OCI-LY7 (cell line): ENCODE measurements at regions not wholly inside any gene's neighbourhood (a gene's known extent, or its start where the extent isn't known, plus 50 kb on each side); places are given as distances from the start of the nearest gene placed in this dataset.

ENCODE experiments used
- BruUV-seq: library from RNA; stranded (reverse); fragments of 400-500 nt; replicated peaks from 2 replicates; lab custom pipeline; 2021; lab: Mats Ljungman, UMichigan
- CTCF ChIA-PET: fragments of 300-600 bp; sonication (Branson Sonifier 250); formaldehyde crosslinking; loops from one replicate; lab custom pipeline; 2022; ENCODE audit warnings: antibody characterized with exemption; ENCODE audit not compliant: unreplicated experiment; lab: Charles Lee
- POLR2A ChIA-PET: fragments of 300-600 bp; sonication (Branson Sonifier 250); formaldehyde crosslinking; loops from one replicate; lab custom pipeline; 2022; ENCODE audit warnings: antibody characterized with exemption; lab: Charles Lee
- DNase-seq: peaks from one replicate; pipeline ENCODE4 v3.0.0-alpha.2; 2015; ENCODE audit warnings: low spot score
- H2AFZ ChIP-seq: fragments of 200-600 bp; sonication (generic), shearing (Covaris generic); 2 replicates; pipeline ENCODE4 v1.6.1; 2014; ENCODE audit warnings: mild to moderate bottlenecking, antibody characterized with exemption, low read length, moderate library complexity
- H3K27ac ChIP-seq: fragments of 200-600 bp; sonication (generic); 2 replicates; pipeline ENCODE4 v1.5.1; 2014; ENCODE audit warnings: mixed run types, low read depth, mild to moderate bottlenecking, moderate library complexity, low read length, inconsistent platforms; ENCODE audit not compliant: poor library complexity, severe bottlenecking
- H3K36me3 ChIP-seq: fragments of 200-600 bp; sonication (generic); 2 replicates; pipeline ENCODE4 v1.6.1; 2014; ENCODE audit warnings: mild to moderate bottlenecking, antibody characterized with exemption, low read length, moderate library complexity, mixed read lengths; ENCODE audit not compliant: insufficient read depth
- H3K4me1 ChIP-seq: fragments of 200-600 bp; sonication (generic); 2 replicates; pipeline ENCODE4 v1.5.1; 2014; ENCODE audit warnings: mild to moderate bottlenecking, low read length; ENCODE audit not compliant: insufficient read depth, poor library complexity, severe bottlenecking
- H3K4me2 ChIP-seq: fragments of 200-600 bp; sonication (generic); 2 replicates; pipeline ENCODE4 v1.6.1; 2014; ENCODE audit warnings: mild to moderate bottlenecking, low read length
- H3K4me3 ChIP-seq: fragments of 200-600 bp; sonication (generic); 2 replicates; pipeline ENCODE4 v1.5.1; 2014; ENCODE audit warnings: mild to moderate bottlenecking, low read depth, low read length; ENCODE audit not compliant: poor library complexity, severe bottlenecking
- H3K79me2 ChIP-seq: fragments of 200-600 bp; sonication (generic); 2 replicates; pipeline ENCODE4 v1.6.1; 2016; ENCODE audit warnings: low read depth, mild to moderate bottlenecking, low read length, moderate library complexity, mixed read lengths; ENCODE audit not compliant: insufficient read depth
- H3K9me2 ChIP-seq: fragments of 200-600 bp; sonication (generic); 2 replicates; pipeline ENCODE4 v1.6.1; 2016; ENCODE audit warnings: mild to moderate bottlenecking, low read length, mixed read lengths; ENCODE audit not compliant: insufficient read depth
- H3K9me3 ChIP-seq: fragments of 200-600 bp; sonication (generic); 2 replicates; pipeline ENCODE4 v1.6.1; 2014; ENCODE audit warnings: mild to moderate bottlenecking, mixed run types, low read length, mixed read lengths
- H4K20me1 ChIP-seq: fragments of 200-600 bp; sonication (generic); 2 replicates; pipeline ENCODE4 v1.6.1; 2014; ENCODE audit warnings: mild to moderate bottlenecking, antibody characterized with exemption, low read length, moderate library complexity, mixed read lengths; ENCODE audit not compliant: insufficient read depth
- EZH2phosphoT487 ChIP-seq: fragments of 200-600 bp; sonication (generic); IDR thresholded peaks from 2 replicates; pipeline ENCODE4 v1.6.1; 2018; ENCODE audit warnings: low read depth, borderline replicate concordance, mild to moderate bottlenecking, mixed run types, antibody characterized with exemption, low read length, moderate library complexity, mixed read lengths
- intact Hi-C: fragments of 100-400 bp; cut with micrococcal nuclease; formaldehyde crosslinking; loops from one replicate; pipeline ENCODE4 v1.10.0; 2022; ENCODE audit not compliant: unreplicated experiment
- TF ChIP-seq, protein P1 (sequence below): fragments of 200-600 bp; sonication (generic); conservative IDR thresholded peaks from 2 replicates; pipeline ENCODE4 v1.5.1; 2014; ENCODE audit warnings: mild to moderate bottlenecking, antibody characterized with exemption, low read length, moderate library complexity, mixed read lengths

GRCh38 chr3:13693441-13693840 lies 144.5 kb downstream of the FBLN2 start:
- POLR2A ChIA-PET: no interaction called here
- BruUV-seq: no TSS peak
- Histone ChIP-seq H3K4me1 (no peaks in the 10 kb centered on the region), H3K9me2 (no peaks in the 10 kb centered on the region), H3K4me2 (no peak overlapping the region), H2AFZ (no peak overlapping the region), H3K4me3 (no peak overlapping the region), H3K36me3 (no peaks in the 10 kb centered on the region), H3K79me2 (no peaks in the 10 kb centered on the region), H3K9me3 (no peaks in the 10 kb centered on the region), H4K20me1 (no peaks in the 10 kb centered on the region), H3K27ac (no peak overlapping the region)
- CTCF ChIA-PET: no interaction called here
- no peak for TF ChIP-seq EZH2phosphoT487
- TF ChIP-seq, protein P1, sequence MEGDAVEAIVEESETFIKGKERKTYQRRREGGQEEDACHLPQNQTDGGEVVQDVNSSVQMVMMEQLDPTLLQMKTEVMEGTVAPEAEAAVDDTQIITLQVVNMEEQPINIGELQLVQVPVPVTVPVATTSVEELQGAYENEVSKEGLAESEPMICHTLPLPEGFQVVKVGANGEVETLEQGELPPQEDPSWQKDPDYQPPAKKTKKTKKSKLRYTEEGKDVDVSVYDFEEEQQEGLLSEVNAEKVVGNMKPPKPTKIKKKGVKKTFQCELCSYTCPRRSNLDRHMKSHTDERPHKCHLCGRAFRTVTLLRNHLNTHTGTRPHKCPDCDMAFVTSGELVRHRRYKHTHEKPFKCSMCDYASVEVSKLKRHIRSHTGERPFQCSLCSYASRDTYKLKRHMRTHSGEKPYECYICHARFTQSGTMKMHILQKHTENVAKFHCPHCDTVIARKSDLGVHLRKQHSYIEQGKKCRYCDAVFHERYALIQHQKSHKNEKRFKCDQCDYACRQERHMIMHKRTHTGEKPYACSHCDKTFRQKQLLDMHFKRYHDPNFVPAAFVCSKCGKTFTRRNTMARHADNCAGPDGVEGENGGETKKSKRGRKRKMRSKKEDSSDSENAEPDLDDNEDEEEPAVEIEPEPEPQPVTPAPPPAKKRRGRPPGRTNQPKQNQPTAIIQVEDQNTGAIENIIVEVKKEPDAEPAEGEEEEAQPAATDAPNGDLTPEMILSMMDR: no peak
- DNase-seq: no peak
- intact Hi-C loops: no loop called here

- Histone ChIP-seq H3K4me2 (no peak overlapping the region), H3K36me3 (no peaks in the 10 kb centered on the region), H3K4me3 (no peak overlapping the region), H3K27ac (no peak overlapping the region), H4K20me1 (no peaks in the 10 kb centered on the region), H3K9me2 (no peaks in the 10 kb centered on the region), H3K79me2 (no peaks in the 10 kb centered on the region), H3K9me3 (no peaks in the 10 kb centered on the region), H2AFZ (no peak overlapping the region), H3K4me1 (no peaks in the 10 kb centered on the region)
- intact Hi-C loops: no loop called here
- DNase-seq: no peak
- TF ChIP-seq EZH2phosphoT487: no peak
- TF ChIP-seq, protein P1: no peak
- BruUV-seq: no TSS peak
- ChIA-PET POLR2A (interaction anchor here (1.0 kb wide), 1 partner anchor 534 kb away, joined by 3 read pairs; no protein-coding TSS in a partner anchor), CTCF (no interaction called here)
Observed at GRCh38 chr3:13690636-13691035, 141.7 kb downstream of the FBLN2 start.

DNA sequence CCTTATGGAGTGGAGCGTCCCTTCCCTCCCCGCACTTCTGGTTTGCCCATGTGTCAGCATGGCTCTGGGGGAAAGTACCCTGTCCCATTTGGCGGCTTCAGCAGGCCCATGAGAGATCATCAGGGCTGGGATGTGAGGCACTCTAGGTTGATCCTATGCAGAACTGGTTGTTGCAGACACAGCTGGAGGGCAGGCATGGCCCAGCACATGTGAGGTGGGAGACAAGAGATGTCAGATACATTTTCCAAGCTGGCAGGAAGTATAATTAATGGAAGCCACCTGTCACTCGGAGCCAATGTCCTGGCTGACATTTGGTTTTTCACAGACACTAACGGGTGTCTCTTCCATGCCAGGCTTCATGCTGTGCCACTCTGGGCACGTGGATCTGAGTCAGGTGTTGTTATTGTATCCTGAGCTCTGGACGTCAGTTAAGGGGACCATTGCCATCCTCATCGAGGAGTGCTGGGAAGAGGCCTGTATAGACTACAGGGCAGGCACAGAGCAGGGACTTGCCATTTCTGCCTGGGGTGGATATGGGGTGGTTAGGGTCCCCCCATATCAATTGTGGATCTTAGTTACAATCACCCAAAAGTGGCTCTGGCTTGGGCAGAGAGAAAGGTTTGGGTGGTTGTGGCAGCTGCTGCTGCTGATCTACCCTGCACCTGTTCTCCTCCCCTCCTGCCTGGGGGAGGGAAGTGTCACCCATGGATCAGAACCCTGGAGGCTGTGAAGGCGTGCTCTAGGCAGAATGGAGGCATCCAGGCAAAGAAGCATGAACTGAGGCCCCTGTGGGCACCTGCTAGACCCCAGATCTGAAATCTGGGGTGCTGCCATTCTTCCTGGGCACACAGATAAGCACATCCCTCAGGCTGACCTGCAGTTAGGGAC lies 140.7 kb downstream of the FBLN2 start:
- H3K4me1 ChIP-seq: no peaks in the 10 kb centered on the region
- no TSS peak for BruUV-seq
- no peak overlapping the region for H3K4me2 ChIP-seq
- no peak overlapping the region for H3K27ac ChIP-seq
- ChIA-PET POLR2A (no interaction called here), CTCF (no interaction called here)
- no peak overlapping the region for H3K4me3 ChIP-seq
- no peak for TF ChIP-seq EZH2phosphoT487
- TF ChIP-seq, protein P1: no peak
- no peaks in the 10 kb centered on the region for H3K9me2 ChIP-seq
- H2AFZ ChIP-seq: no peak overlapping the region
- no peaks in the 10 kb centered on the region for H3K9me3 ChIP-seq
- DNase-seq: no peak
- no peaks in the 10 kb centered on the region for H4K20me1 ChIP-seq
- intact Hi-C loops: no loop called here
- no peaks in the 10 kb centered on the region for H3K79me2 ChIP-seq
- H3K36me3 ChIP-seq: no peaks in the 10 kb centered on the region
